GM18498 (cell line): ENCODE measurements at regions not wholly inside any gene's neighbourhood (a gene's known extent, or its start where the extent isn't known, plus 50 kb on each side); places are given as distances from the start of the nearest gene placed in this dataset.

Experiments
- ATAC-seq: cut with Tn5 transposase; IDR thresholded peaks from one replicate; pipeline ENCODE4 v1.9.1; 2021; ENCODE audit warnings: mild to moderate bottlenecking, moderate library complexity; ENCODE audit not compliant: unreplicated experiment

GRCh38 chr3:17811646-17812045 lies 69.2 kb upstream of the TBC1D5 start:
- no peak for ATAC-seq

GRCh38 chr3:17810759-17811158 lies 68.3 kb upstream of the TBC1D5 start:
- no peak for ATAC-seq

GRCh38 chr3:17808994-17809393 lies 66.6 kb upstream of the TBC1D5 start:
- ATAC-seq, result no peak

GRCh38 chr3:17806876-17807275 lies 64.4 kb upstream of the TBC1D5 start:
- no peak for ATAC-seq

- no peak for ATAC-seq
These were observed 63.8 kb upstream of the TBC1D5 start for GRCh38 chr3:17806201-17806600.

GRCh38 chr3:17805461-17805940 lies 63.1 kb upstream of the TBC1D5 start:
- no peak for ATAC-seq

GRCh38 chr3:17802950-17803349 lies 60.5 kb upstream of the TBC1D5 start:
- ATAC-seq, result peak; percentile 83

GRCh38 chr3:17801131-17801530 lies 58.7 kb upstream of the TBC1D5 start:
- ATAC-seq, result no peak

GRCh38 chr3:17800232-17800631 lies 57.8 kb upstream of the TBC1D5 start:
- ATAC-seq, result no peak

GRCh38 chr3:17799312-17799711 lies 56.9 kb upstream of the TBC1D5 start:
- ATAC-seq, result no peak

GRCh38 chr3:17798000-17798399 lies 55.6 kb upstream of the TBC1D5 start:
- no peak for ATAC-seq

GRCh38 chr3:17795711-17796110 lies 53.3 kb upstream of the TBC1D5 start:
- ATAC-seq, result no peak

GRCh38 chr3:17795280-17795679 lies 52.8 kb upstream of the TBC1D5 start:
- ATAC-seq, result no peak

- ATAC-seq, result no peak
These were observed 51.2 kb upstream of the TBC1D5 start for GRCh38 chr3:17793542-17794195.
